ENCODE measurements at regions not wholly inside any gene's neighbourhood (a gene's known extent, or its start where the extent isn't known, plus 50 kb on each side); places are given as distances from the start of the nearest gene placed in this dataset.

DNA sequence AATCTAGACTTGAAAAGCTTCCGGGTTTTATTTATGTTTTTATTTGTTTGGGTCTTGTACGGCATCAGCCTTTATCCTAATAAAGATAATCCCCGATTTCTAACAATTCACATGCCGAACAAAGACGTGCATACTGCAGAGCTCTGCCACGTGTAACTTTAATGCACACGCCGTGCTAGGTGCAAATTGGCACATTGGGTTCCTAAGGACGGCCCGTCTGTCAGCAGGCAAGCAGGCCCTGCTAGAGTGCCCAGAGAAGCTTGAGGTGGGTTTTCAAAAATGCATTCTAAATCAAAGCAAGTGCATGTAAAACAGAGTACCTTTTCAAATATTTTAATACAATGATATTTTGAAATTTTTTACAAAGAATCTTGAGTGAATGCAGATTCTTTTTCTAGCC, 806.4 kb upstream of the POU3F3 start:
- no peak for TF ChIP-seq POLR2A (IDR thresholded peaks at IDR 0.05)
- TF ChIP-seq, protein P1, sequence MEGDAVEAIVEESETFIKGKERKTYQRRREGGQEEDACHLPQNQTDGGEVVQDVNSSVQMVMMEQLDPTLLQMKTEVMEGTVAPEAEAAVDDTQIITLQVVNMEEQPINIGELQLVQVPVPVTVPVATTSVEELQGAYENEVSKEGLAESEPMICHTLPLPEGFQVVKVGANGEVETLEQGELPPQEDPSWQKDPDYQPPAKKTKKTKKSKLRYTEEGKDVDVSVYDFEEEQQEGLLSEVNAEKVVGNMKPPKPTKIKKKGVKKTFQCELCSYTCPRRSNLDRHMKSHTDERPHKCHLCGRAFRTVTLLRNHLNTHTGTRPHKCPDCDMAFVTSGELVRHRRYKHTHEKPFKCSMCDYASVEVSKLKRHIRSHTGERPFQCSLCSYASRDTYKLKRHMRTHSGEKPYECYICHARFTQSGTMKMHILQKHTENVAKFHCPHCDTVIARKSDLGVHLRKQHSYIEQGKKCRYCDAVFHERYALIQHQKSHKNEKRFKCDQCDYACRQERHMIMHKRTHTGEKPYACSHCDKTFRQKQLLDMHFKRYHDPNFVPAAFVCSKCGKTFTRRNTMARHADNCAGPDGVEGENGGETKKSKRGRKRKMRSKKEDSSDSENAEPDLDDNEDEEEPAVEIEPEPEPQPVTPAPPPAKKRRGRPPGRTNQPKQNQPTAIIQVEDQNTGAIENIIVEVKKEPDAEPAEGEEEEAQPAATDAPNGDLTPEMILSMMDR (IDR thresholded peaks at IDR 0.05), result no peak
- no peak for TF ChIP-seq POLR2AphosphoS5 (IDR thresholded peaks at IDR 0.05)
- TF ChIP-seq EP300 (IDR thresholded peaks at IDR 0.05), result no peak
